Fibroblast of the aortic adventitia (primary cell): ENCODE measurements at regions not wholly inside any gene's neighbourhood (a gene's known extent, or its start where the extent isn't known, plus 50 kb on each side); places are given as distances from the start of the nearest gene placed in this dataset.

Source experiments
- DNase-seq: peaks from one replicate; pipeline ENCODE4 v3.0.0-alpha.2; 2010; ENCODE audit warnings: low read depth
- H3K4me3 ChIP-seq: 2 replicates; pipeline ENCODE4 v1.5.1; 2011; ENCODE audit warnings: low read depth, mild to moderate bottlenecking, control low read depth, low read length, moderate library complexity
- TF ChIP-seq, protein P1 (sequence below): IDR thresholded peaks from 2 replicates; pipeline ENCODE4 v1.5.1; 2011; ENCODE audit warnings: mild to moderate bottlenecking, low read length, control low read depth, inconsistent platforms; ENCODE audit not compliant: insufficient read depth

GRCh38 chr9:129332581-129332980 lies 154.5 kb upstream of the IER5L start:
- TF ChIP-seq, protein P1, sequence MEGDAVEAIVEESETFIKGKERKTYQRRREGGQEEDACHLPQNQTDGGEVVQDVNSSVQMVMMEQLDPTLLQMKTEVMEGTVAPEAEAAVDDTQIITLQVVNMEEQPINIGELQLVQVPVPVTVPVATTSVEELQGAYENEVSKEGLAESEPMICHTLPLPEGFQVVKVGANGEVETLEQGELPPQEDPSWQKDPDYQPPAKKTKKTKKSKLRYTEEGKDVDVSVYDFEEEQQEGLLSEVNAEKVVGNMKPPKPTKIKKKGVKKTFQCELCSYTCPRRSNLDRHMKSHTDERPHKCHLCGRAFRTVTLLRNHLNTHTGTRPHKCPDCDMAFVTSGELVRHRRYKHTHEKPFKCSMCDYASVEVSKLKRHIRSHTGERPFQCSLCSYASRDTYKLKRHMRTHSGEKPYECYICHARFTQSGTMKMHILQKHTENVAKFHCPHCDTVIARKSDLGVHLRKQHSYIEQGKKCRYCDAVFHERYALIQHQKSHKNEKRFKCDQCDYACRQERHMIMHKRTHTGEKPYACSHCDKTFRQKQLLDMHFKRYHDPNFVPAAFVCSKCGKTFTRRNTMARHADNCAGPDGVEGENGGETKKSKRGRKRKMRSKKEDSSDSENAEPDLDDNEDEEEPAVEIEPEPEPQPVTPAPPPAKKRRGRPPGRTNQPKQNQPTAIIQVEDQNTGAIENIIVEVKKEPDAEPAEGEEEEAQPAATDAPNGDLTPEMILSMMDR = no peak
- no peak overlapping the region for H3K4me3 ChIP-seq
- no peak for DNase-seq

DNA sequence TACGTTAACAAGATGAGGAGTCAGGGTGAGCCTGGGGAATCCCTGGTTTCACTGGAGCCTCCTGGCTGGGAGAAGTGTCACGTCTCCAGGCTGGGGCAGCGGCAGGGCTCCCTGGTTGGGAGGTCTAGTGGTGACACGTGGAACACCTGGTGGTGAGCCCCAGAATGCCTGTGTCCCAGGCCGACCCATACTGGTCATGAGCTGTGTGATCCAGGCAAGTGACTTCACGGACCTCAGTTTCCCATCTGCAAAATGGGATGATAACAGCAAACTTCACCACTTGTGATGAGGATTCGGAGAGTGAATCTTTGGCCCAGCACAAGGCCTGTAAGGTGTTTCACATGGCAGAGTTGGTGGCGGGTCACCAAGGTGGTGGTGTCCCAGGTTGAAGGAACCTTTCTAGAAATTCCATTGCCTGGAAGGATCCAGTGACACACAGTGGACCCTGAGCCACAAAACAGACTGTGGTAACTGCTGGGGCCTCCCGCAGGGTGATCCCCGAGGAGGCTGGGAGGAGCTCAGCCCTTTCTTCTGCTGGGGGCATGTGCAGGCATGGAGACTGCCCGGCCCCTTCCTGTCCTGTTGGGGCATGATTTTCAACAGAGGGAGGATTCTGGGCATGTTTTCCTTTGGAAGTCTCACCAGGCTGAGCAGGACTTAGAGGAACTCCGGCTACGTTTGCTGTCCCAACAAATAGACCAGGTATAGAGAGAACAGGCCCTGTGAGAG lies 153.9 kb upstream of the IER5L start:
- no peak overlapping the region for H3K4me3 ChIP-seq
- TF ChIP-seq, protein P1 = no peak
- DNase-seq = peak; percentile 22

- no peak overlapping the region for H3K4me3 ChIP-seq
- DNase-seq = no peak
- TF ChIP-seq, protein P1 = no peak
Measured at GRCh38 chr9:129331493-129331765, 153.4 kb upstream of the IER5L start.

- TF ChIP-seq, protein P1 = peak; percentile 4
- H3K4me3 ChIP-seq = no peak overlapping the region
- DNase-seq = no peak
Measured at GRCh38 chr9:129330711-129331492, 152.8 kb upstream of the IER5L start.

- DNase-seq = peak; percentile 56
- no peak overlapping the region for H3K4me3 ChIP-seq
- TF ChIP-seq, protein P1 = no peak
Measured at GRCh38 chr9:129328355-129329042, 150.4 kb upstream of the IER5L start.

- H3K4me3 ChIP-seq = no peak overlapping the region
- no peak for DNase-seq
- TF ChIP-seq, protein P1 = no peak
Measured at GRCh38 chr9:129327552-129328328, 149.7 kb upstream of the IER5L start.
